HCT116 (cell line): ENCODE measurements at regions not wholly inside any gene's neighbourhood (a gene's known extent, or its start where the extent isn't known, plus 50 kb on each side); places are given as distances from the start of the nearest gene placed in this dataset.

Experiments used
- ATAC-seq: fragments of 200-7000 bp; cut with Tn5 transposase; 2 replicates; pipeline ENCODE4 v1.9.1; 2020; ENCODE audit warnings: mild to moderate bottlenecking, moderate library complexity
- BruUV-seq: library from RNA; stranded (reverse); fragments of 400-500 nt; replicated peaks from 2 replicates; lab custom pipeline; 2021; lab: Mats Ljungman, UMichigan
- CTCF ChIA-PET: fragments of 300-600 bp; sonication (Branson Sonifier 250); formaldehyde crosslinking; loops from one replicate; lab custom pipeline; 2021; ENCODE audit warnings: antibody characterized with exemption; lab: Charles Lee
- POLR2A ChIA-PET: fragments of 300-600, 350-600 bp; sonication (Branson Sonifier 250); formaldehyde crosslinking; loops from one replicate; lab custom pipeline; 2021; ENCODE audit warnings: antibody characterized with exemption; lab: Charles Lee
- RAD21 ChIA-PET, 2 experiments: fragments of 300-600 bp; sonication (Branson Sonifier 250); formaldehyde crosslinking; loops; one replicate each; lab custom pipeline; 2023; ENCODE audit warnings: low total read pairs in 2 of 2; ENCODE audit not compliant: uncharacterized antibody in 2 of 2, unreplicated experiment in 2 of 2, low non-redundant PET in 1 of 2; lab: Charles Lee
- DNase-seq: peaks from one replicate; pipeline ENCODE4 v3.0.0-alpha.2; 2010; ENCODE audit warnings: low read depth, low spot score
- H2AFZ ChIP-seq: fragments of 200-600 bp; shearing (Covaris generic), sonication (generic); 2 replicates; pipeline ENCODE4 v1.6.1; 2017; ENCODE audit warnings: low read depth, mixed run types, mixed read lengths, antibody characterized with exemption, low read length; ENCODE audit not compliant: poor library complexity, severe bottlenecking
- H3K27ac ChIP-seq: 2 replicates; pipeline ENCODE4 v1.5.1; 2012; ENCODE audit warnings: low read depth, low read length
- H3K27me3 ChIP-seq: fragments of 200-600 bp; sonication (generic); 2 replicates; pipeline ENCODE4 v1.6.1; 2016; ENCODE audit warnings: mixed run types, low read length, mixed read lengths; ENCODE audit not compliant: insufficient read depth
- H3K36me3 ChIP-seq, 2 experiments: fragments of 200-500 bp in 1 of 2; fragments of 200-600 bp in 1 of 2; sonication (Bioruptor generic) in 1 of 2; sonication (generic) in 1 of 2; 2 replicates each; pipeline versions ENCODE4 v1.5.1 to v1.6.1; 2014 to 2016; ENCODE audit warnings: low read length in 2 of 2, inconsistent platforms in 1 of 2, mixed read lengths in 1 of 2, mixed run types in 1 of 2; ENCODE audit not compliant: insufficient read depth in 2 of 2, control insufficient read depth in 1 of 2
- H3K4me1 ChIP-seq, 2 experiments: fragments of 200-600 bp in 1 of 2; sonication (generic) in 1 of 2; 2 replicates each; pipeline versions ENCODE4 v1.5.1 to v1.6.1; 2012 to 2017; ENCODE audit warnings: low read length in 2 of 2, inconsistent platforms in 1 of 2, mild to moderate bottlenecking in 1 of 2, mixed read lengths in 1 of 2, mixed run types in 1 of 2, moderate library complexity in 1 of 2; ENCODE audit not compliant: insufficient read depth in 2 of 2, control insufficient read depth in 1 of 2
- H3K4me2 ChIP-seq: fragments of 200-600 bp; sonication (generic); 2 replicates; pipeline ENCODE4 v1.6.1; 2017; ENCODE audit warnings: mixed run types, low read length, mixed read lengths
- H3K4me3 ChIP-seq, 2 experiments: fragments of 200-600 bp in 1 of 2; sonication (generic) in 1 of 2; replicated peaks in 1 of 2; 2 replicates each; pipeline ENCODE4 v1.5.1; 2011 to 2016; ENCODE audit warnings: low read length in 2 of 2, control low read depth in 1 of 2, low read depth in 1 of 2, mild to moderate bottlenecking in 1 of 2, mixed read lengths in 1 of 2, mixed run types in 1 of 2
- H3K79me2 ChIP-seq: fragments of 200-600 bp; sonication (generic); 2 replicates; pipeline ENCODE4 v1.6.1; 2017; ENCODE audit warnings: mild to moderate bottlenecking, mixed run types, low read length, moderate library complexity, mixed read lengths; ENCODE audit not compliant: insufficient read depth
- H3K9ac ChIP-seq: fragments of 200-600 bp; sonication (generic); 2 replicates; pipeline ENCODE4 v1.6.1; 2016; ENCODE audit warnings: low read length, mixed read lengths
- H3K9me2 ChIP-seq: fragments of 200-600 bp; sonication (generic), shearing (Covaris generic); 2 replicates; pipeline ENCODE4 v1.6.1; 2017; ENCODE audit warnings: mixed run types, mild to moderate bottlenecking, moderate library complexity; ENCODE audit not compliant: insufficient read depth
- H3K9me3 ChIP-seq, 2 experiments: fragments of 200-500 bp in 1 of 2; fragments of 200-600 bp in 1 of 2; sonication (Bioruptor generic) in 1 of 2; sonication (generic) in 1 of 2; 2 replicates each; pipeline ENCODE4 v1.6.1; 2014 to 2017; ENCODE audit warnings: low read length in 2 of 2, mixed read lengths in 2 of 2, inconsistent platforms in 1 of 2, low read depth in 1 of 2, mild to moderate bottlenecking in 1 of 2, mixed run types in 1 of 2, moderate library complexity in 1 of 2; ENCODE audit not compliant: control insufficient read depth in 1 of 2, insufficient read depth in 1 of 2
- H4K20me1 ChIP-seq: fragments of 200-600 bp; sonication (generic), shearing (Covaris generic); 2 replicates; pipeline ENCODE4 v1.6.1; 2017; ENCODE audit warnings: mixed run types, mild to moderate bottlenecking, moderate library complexity; ENCODE audit not compliant: insufficient read depth
- ATF3 ChIP-seq: IDR thresholded peaks from 2 replicates; pipeline ENCODE4 v1.6.1; 2012
- EZH2 ChIP-seq: fragments of 200-600 bp; sonication (generic); IDR thresholded peaks from 2 replicates; pipeline ENCODE4 v1.6.1; 2017; ENCODE audit warnings: antibody characterized with exemption, mixed run types
- FOSL1 ChIP-seq: IDR thresholded peaks from 2 replicates; pipeline ENCODE4 v1.6.1; 2012; ENCODE audit warnings: low read depth
- JUND ChIP-seq: IDR thresholded peaks from 2 replicates; pipeline ENCODE4 v1.6.1; 2012
- MAX ChIP-seq: IDR thresholded peaks from 2 replicates; pipeline ENCODE4 v1.6.1; 2012
- POLR2A ChIP-seq: IDR thresholded peaks from 2 replicates; pipeline ENCODE4 v1.7.0; 2011; ENCODE audit warnings: borderline replicate concordance; ENCODE audit not compliant: insufficient read depth, insufficient read length; ENCODE audit errors: extremely low read depth
- POLR2AphosphoS5 ChIP-seq: IDR thresholded peaks from 2 replicates; pipeline ENCODE4 v1.6.1; 2011; ENCODE audit warnings: mild to moderate bottlenecking, low read depth, low read length, moderate library complexity
- RAD21 ChIP-seq: IDR thresholded peaks from 2 replicates; pipeline ENCODE4 v1.6.1; 2012; ENCODE audit warnings: low read depth, mild to moderate bottlenecking
- REST ChIP-seq: IDR thresholded peaks from 2 replicates; pipeline ENCODE4 v1.6.1; 2012; ENCODE audit warnings: low read depth
- SP1 ChIP-seq: IDR thresholded peaks from 2 replicates; pipeline ENCODE4 v1.6.1; 2012; ENCODE audit warnings: low read depth
- YY1 ChIP-seq: IDR thresholded peaks from 2 replicates; pipeline ENCODE4 v1.6.1; 2011; ENCODE audit warnings: low read length, low read depth, moderate library complexity, mild to moderate bottlenecking; ENCODE audit not compliant: insufficient replicate concordance; ENCODE audit errors: extremely low read depth
- ZBTB33 ChIP-seq: IDR thresholded peaks from 2 replicates; pipeline ENCODE4 v1.6.1; 2011; ENCODE audit warnings: mild to moderate bottlenecking, low read length, moderate library complexity; ENCODE audit not compliant: insufficient replicate concordance; ENCODE audit errors: extremely low read depth
- ZFX ChIP-seq: fragments of 450-650 bp; IDR thresholded peaks from 2 replicates; pipeline ENCODE4 v1.6.1; 2017
- ZNF274 ChIP-seq: fragments of 200-500 bp; sonication (Bioruptor generic); IDR thresholded peaks from 2 replicates; pipeline ENCODE4 v1.6.1; 2014; ENCODE audit warnings: mild to moderate bottlenecking, low read depth, low read length, inconsistent platforms
- intact Hi-C: fragments of 100-400 bp; cut with micrococcal nuclease; formaldehyde crosslinking; loops from 2 replicates; pipeline ENCODE4 v1.10.0; 2022

- intact Hi-C loops, result no loop called here
- H3K36me3 ChIP-seq, result no peaks in the 10 kb centered on the region
- ATAC-seq (no peak), DNase-seq (no peak)
- POLR2A ChIA-PET, result no interaction called here
- no TSS peak for BruUV-seq
- no peak for TF ChIP-seq POLR2AphosphoS5
- TF ChIP-seq MAX, result no peak
- no peak for TF ChIP-seq REST
- TF ChIP-seq ZBTB33, result no peak
- no peak for TF ChIP-seq ZFX
- TF ChIP-seq POLR2A, result no peak
- no peak for TF ChIP-seq FOSL1
- no peak for TF ChIP-seq JUND
- TF ChIP-seq EZH2, result no peak
- TF ChIP-seq YY1, result no peak
- TF ChIP-seq ZNF274, result no peak
- TF ChIP-seq SP1, result no peak
- TF ChIP-seq ATF3, result no peak
- no peak for TF ChIP-seq RAD21
- CTCF ChIA-PET, result no interaction called here
- H3K27ac ChIP-seq, result no peak overlapping the region
- no peaks in the 10 kb centered on the region for H3K4me1 ChIP-seq
- RAD21 ChIA-PET, result no interaction called here
- no peaks in the 10 kb centered on the region for H3K27me3 ChIP-seq
- H3K9me3 ChIP-seq, result peaks cover 0 to 14% of the 10 kb centered on the region in 2 experiments; a peak in 1 of 4 replicates
- no peaks in the 10 kb centered on the region for H3K79me2 ChIP-seq
- H3K4me2 ChIP-seq, result no peak overlapping the region
- H3K4me3 ChIP-seq, result no peak overlapping the region
- no peak overlapping the region for H2AFZ ChIP-seq
- H4K20me1 ChIP-seq, result no peaks in the 10 kb centered on the region
- no peak overlapping the region for H3K9ac ChIP-seq
- no peaks in the 10 kb centered on the region for H3K9me2 ChIP-seq
Measured at GRCh38 chr20:7503501-7503900, 436.8 kb downstream of the HAO1 start.
